HG03066 (cell line): ENCODE measurements at regions not wholly inside any gene's neighbourhood (a gene's known extent, or its start where the extent isn't known, plus 50 kb on each side); places are given as distances from the start of the nearest gene placed in this dataset.

Source experiments
- ATAC-seq: cut with Tn5 transposase; IDR thresholded peaks from one replicate; pipeline ENCODE4 v1.9.1; 2021; ENCODE audit warnings: low read depth; ENCODE audit not compliant: unreplicated experiment

DNA sequence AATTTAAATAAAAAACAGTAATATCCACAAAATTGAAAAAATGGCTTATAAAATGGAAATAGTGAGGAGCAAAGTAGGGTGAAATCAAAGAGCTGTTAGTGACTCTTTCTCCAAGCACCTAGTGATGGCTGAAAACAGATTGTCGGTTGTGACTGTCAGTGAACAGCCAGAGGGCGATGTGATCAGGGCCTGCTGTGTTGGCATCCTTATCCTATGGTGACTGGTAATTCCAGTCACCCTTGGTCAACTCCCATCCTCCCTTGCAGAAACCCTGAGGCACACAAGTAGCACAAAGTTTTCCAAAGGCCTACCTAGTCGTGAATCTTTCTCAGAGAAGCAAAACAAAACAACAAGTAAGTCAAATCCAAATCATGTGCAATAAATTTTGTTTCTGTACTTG is 599.8 kb upstream of the CXADR start:
- ATAC-seq = no peak

DNA sequence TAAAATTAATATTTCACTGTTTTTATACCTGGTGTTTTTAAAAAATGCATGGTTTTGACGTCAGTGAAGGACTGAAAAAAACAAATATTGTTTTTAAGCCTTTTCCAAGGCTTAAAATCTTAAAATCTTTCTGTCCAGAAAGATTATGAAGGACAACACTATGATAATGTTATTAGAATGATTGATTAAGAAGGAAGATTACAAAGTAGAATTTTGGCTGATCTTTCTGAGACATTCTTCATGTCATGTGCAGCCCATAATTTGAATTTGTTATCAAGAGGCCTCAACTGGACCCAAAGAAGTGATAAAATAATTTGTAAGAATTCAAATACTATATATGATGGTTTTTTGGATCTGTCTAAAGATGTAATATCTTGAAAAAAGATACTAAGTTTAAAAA is 584.4 kb upstream of the CXADR start:
- no peak for ATAC-seq

GRCh38 chr21:16932314-16932713 is 580.5 kb upstream of the CXADR start:
- no peak for ATAC-seq

GRCh38 chr21:16942703-16943102 is 570.1 kb upstream of the CXADR start:
- ATAC-seq = no peak

- no peak for ATAC-seq
These were observed 569.6 kb upstream of the CXADR start for GRCh38 chr21:16943231-16943630.

GRCh38 chr21:16945580-16945979 is 567.3 kb upstream of the CXADR start:
- ATAC-seq = no peak

DNA sequence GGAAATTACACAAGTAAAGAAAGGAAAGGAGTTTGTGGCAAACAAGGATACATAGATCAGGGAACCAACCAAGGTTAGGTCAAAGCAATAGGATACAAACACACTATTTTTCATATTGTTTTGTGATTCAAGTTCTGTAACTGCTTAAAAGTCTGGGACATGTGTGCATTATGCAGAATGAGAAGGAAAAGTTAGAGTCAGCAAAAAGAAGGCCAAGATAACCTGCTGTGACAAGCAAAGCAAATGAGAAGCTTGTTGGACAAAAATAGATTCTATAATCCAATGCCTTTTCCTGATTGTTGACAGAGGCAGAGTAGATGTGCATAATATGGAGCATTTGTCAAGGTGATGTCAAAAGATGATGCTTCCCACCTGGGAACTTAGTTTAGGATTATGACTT is 556.0 kb upstream of the CXADR start:
- no peak for ATAC-seq

- ATAC-seq = no peak
These were observed 547.4 kb upstream of the CXADR start for GRCh38 chr21:16965424-16965823.

DNA sequence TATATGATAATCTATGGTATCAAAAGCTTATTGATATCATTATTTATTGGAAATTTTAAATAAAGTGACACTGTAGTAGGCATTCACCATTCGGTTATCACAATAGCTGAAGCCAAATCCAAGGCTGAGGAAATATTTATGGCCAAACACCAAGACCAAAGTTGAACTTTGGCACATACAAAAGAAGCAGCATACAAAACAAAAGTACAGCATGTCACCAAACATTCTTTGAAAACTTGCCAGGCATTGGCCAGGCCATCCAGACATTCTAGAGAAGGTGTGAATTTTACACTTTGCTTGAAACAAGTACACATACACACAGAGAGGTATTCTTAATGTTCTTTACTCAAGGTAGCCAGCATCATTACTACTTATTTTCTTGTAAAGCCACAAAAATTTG is 544.4 kb upstream of the CXADR start:
- no peak for ATAC-seq

GRCh38 chr21:16969636-16970035 is 543.2 kb upstream of the CXADR start:
- no peak for ATAC-seq

DNA sequence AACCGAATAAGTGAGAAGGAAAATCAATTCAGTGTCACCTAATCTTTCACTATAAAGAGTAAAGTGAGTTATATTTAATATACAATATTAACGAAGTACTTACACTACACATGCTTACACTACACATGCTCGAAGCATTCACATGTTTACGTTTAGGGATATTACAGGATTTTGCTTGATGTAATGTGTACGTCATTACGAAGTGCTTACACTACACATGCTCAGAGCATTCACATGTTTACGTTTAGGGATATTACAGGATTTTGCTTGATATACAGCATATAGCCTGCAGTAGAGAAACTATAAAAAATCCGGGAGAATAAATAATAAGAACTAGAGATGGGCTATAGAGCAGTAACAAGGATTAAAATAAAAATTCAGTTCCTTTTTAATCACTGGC is 538.8 kb upstream of the CXADR start:
- ATAC-seq = no peak

- ATAC-seq = no peak
These were observed 536.6 kb upstream of the CXADR start for GRCh38 chr21:16976193-16976592.

DNA sequence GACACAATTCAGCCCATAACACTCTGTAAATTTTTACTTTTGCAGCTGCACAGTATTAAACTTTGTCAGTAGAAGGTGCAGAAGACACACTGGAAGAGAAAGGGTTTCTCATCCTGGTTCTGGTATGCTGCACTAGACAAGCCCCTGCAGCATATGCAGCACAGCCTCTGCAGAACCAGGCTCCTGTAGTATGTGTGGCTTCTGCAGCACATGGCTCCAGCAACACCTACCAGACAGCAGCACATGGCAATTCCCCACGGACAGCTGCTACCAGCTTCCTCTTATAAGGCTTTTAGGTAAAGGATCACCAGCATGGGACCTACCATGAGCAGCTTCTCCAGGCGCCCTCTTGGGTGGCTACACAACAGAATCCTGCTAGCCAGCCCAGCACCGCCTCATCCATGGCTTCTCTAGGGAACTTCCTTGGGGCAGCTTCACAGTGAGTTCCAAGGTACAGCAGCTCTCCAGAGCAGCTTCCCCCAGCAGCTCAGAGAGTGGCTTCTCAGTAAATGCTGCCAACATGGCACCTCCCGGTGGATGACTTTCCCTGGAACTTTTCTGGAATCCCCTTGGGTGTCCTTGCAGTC is 534.4 kb upstream of the CXADR start:
- no peak for ATAC-seq

DNA sequence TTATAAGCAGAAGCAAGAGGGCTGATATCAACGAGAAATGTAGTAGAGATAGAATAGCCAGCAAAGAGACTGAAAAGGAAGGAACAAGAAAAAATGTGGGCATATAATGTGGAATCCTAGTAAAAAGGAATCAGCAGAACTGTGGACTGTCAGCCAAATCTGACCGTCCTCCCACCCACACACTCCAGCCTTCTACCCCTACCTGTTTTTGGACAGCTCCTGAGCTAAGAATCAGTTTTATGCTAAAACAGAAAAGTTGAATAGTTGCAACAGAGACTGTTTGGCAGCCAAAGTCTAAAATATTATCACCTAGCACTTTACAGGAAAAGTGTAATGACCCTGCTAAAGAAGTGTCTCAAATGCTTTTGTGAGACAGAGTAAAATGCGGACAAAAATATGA is 533.3 kb upstream of the CXADR start:
- ATAC-seq = no peak

- no peak for ATAC-seq
These were observed 529.4 kb upstream of the CXADR start for GRCh38 chr21:16983420-16983819.

- no peak for ATAC-seq
These were observed 520.4 kb upstream of the CXADR start for GRCh38 chr21:16992448-16992847.

- ATAC-seq = no peak
These were observed 519.3 kb upstream of the CXADR start for GRCh38 chr21:16993416-16994038.

DNA sequence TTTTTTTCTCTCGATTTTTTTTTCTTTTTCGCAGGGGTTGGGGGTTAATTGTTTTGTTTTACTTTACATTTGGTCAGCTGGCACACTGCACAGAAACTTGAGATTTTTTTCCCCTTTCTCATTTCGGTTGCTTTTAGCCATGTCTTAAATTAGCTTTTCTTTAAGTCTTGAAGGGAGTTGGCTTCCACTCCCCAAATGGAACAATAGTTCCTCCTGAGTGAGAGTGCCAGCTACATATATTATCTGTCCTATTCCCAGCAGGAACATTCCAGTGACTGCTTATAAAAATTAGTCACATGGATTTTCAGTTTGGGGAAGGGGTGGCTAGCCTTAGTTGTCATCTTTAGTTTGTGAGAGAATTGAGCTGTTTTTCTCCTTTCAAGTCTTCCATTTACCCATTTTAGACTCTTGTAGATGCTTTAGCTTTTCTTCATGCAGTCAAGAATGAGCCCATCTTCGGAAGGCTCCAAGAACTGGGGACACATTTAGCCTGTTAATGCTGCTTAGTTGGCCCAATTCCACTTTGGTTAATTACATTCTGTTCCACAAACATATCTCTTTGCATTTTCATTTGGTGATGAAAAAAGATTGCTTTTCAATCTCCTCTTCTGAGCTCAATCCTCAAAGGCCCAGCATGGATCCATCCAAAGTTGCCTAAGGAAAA is 510.1 kb upstream of the CXADR start:
- no peak for ATAC-seq

- ATAC-seq = no peak
These were observed 509.6 kb upstream of the CXADR start for GRCh38 chr21:17003258-17003615.

DNA sequence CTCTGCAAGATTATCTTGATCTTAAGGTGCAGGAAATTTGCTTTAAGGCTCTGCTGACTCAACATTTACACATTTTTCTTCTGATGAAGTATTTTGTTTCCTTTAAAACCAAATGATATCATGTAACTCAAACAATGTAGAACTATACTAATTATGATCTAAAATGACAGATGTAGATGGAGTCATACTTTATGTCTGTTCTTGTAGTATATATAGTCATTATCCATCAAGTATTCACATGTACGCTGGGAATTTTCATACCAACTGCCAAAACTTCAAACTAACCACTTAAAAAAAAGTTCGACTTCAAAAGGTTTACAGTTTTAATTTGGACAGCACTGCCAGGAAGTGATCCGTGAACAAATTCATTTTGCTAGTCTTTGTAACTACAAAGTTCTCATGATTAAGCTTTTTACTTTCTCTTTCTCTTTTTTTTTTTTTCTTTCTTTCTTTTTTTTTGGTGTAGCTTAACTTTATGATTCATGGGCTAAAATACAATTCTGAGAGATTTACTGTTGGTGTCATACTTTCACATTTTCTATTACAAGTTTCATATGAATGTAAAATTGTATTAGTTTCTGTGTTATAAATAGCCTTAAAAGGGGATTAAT is 509.0 kb upstream of the CXADR start:
- ATAC-seq = no peak

GRCh38 chr21:17032141-17032655 is 480.6 kb upstream of the CXADR start:
- no peak for ATAC-seq

DNA sequence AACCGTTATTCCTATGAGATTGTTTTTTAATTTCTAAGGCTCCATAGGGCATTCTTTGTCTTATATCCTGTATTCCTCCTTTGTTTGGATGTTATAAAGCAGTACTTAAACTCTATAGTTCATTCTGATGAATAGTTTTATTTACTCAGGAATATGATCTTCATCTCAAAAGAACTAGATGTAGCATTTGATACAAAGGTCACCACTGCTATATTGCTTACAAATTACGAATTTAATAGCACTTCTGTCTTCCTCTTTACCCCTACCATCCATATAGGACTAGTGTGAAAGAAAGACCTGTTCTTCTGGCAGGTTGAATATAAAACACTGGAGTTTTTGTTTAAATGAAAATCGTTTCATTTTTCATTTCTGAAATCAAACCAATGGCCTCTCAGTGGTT is 468.1 kb upstream of the CXADR start:
- ATAC-seq = no peak
